Right lobe of liver (tissue), 6 donors: ENCODE measurements at regions not wholly inside any gene's neighbourhood (a gene's known extent, or its start where the extent isn't known, plus 50 kb on each side); places are given as distances from the start of the nearest gene placed in this dataset.

Source experiments
- ATAC-seq, 4 donors: fragments of 200-7000 bp; cut with Tn5 transposase; one replicate each; pipeline ENCODE4 v1.9.1; 2020; ENCODE audit warnings: mild to moderate bottlenecking in 4 of 4, moderate library complexity in 4 of 4
- DNase-seq, 3 donors: peaks; one replicate each; pipeline ENCODE4 v3.0.0-alpha.2; 2020
- H3K27ac ChIP-seq, 3 donors: fragments of 200-600 bp; one replicate each; pipeline ENCODE4 v1.8.0; 2022
- H3K27me3 ChIP-seq, 2 donors: fragments of 200-600 bp; one replicate each; pipeline ENCODE4 v1.8.0; 2022
- H3K36me3 ChIP-seq, 4 donors: fragments of 200-600 bp; sonication (generic) in 1 of 4; one replicate each; pipeline versions ENCODE4 v1.5.1 to v1.8.0; 2017 to 2022; ENCODE audit warnings: control low read depth in 1 of 4
- H3K4me1 ChIP-seq, 4 donors: fragments of 200-600 bp; sonication (generic) in 1 of 4; one replicate each; pipeline versions ENCODE4 v1.5.1 to v1.8.0; 2017 to 2022; ENCODE audit warnings: control low read depth in 1 of 4
- H3K4me3 ChIP-seq, 3 donors: fragments of 200-600 bp; one replicate each; pipeline ENCODE4 v1.8.0; 2022
- H3K9me3 ChIP-seq, 4 donors: fragments of 200-600 bp; sonication (generic) in 1 of 4; one replicate each; pipeline versions ENCODE4 v1.5.1 to v1.8.0; 2017 to 2022; ENCODE audit warnings: control low read depth in 1 of 4
- POLR2A ChIP-seq: fragments of 450-650 bp; IDR thresholded peaks from one replicate; pipeline ENCODE4 v1.6.1; 2017; ENCODE audit warnings: antibody characterized with exemption, mild to moderate bottlenecking
- WGBS: methylation state at CpG from one replicate; pipeline ENCODE4 v1.1.6; 2018; ENCODE audit warnings: low coverage, low lambda C conversion rate; ENCODE audit not compliant: insufficient coverage; ENCODE audit errors: missing lambda C conversion rate; 5-methylcytosine and 5-hydroxymethylcytosine counted together
- intact Hi-C, 2 donors: fragments of 100-400 bp; cut with DNase I; formaldehyde crosslinking; loops; one replicate each; pipeline versions ENCODE4 v1.11.2 to v1.14.1; 2022
- TF ChIP-seq, protein P1 (sequence below), 4 donors: fragments of 200-600 bp in 3 of 4; fragments of 450-650 bp in 1 of 4; IDR thresholded peaks; one replicate each; pipeline versions ENCODE4 v1.5.1 to v1.8.0; 2016 to 2022; ENCODE audit warnings: antibody characterized with exemption in 4 of 4, mild to moderate bottlenecking in 2 of 4
- donor health status: DM: no; HTN: yes; CAD: no.
- donor health status: DM: no; HTN: no; CAD: no.
- donor health status: DM: no; HTN: no; CAD: no.
- donor health status: DM: no; HTN: yes; CAD: no.
- donor health status: DM: no; HTN: yes; CAD: no.

DNA sequence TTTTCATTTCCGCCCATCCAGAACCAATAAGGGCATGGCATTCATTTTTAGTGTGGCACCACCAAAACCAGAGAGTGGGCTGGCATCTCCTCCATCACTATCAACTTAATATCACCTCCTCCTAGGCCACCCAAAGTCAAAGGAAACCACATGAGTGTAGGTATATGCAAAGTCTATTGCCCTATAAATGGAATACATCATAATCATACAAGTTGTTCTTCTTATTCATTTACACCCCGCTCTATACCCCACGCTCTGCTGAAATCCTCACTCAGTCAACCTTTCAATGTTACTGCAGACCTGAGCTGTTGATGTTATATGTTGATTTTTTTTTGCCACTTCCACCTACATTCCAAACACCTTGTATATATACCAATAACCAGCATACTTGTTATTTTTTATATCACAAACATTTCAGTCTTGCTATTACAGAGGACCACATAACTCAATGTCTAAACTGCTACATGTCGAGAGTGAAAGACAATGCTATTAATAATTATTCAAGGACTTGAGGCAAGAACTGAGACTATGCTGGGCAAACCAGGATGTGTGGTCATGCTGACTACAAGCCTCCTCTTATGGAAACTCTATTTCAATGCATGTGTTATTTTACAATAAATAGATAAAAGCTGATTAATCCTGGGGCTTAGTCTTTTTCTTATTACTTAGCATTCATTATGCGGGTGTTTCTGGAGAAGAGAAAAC, 466.5 kb upstream of the ID2 start:
- no peak for DNase-seq
- WGBS, result 82% methylated on average over 5 of the region's 5 CpGs
- no peaks in the 10 kb centered on the region for H3K36me3 ChIP-seq
- intact Hi-C loops, result no loop called here
- TF ChIP-seq, protein P1, sequence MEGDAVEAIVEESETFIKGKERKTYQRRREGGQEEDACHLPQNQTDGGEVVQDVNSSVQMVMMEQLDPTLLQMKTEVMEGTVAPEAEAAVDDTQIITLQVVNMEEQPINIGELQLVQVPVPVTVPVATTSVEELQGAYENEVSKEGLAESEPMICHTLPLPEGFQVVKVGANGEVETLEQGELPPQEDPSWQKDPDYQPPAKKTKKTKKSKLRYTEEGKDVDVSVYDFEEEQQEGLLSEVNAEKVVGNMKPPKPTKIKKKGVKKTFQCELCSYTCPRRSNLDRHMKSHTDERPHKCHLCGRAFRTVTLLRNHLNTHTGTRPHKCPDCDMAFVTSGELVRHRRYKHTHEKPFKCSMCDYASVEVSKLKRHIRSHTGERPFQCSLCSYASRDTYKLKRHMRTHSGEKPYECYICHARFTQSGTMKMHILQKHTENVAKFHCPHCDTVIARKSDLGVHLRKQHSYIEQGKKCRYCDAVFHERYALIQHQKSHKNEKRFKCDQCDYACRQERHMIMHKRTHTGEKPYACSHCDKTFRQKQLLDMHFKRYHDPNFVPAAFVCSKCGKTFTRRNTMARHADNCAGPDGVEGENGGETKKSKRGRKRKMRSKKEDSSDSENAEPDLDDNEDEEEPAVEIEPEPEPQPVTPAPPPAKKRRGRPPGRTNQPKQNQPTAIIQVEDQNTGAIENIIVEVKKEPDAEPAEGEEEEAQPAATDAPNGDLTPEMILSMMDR (IDR thresholded peaks at IDR 0.05), result no peak
- no peak for TF ChIP-seq POLR2A
- no peaks in the 10 kb centered on the region for H3K27me3 ChIP-seq
- H3K4me3 ChIP-seq, result no peak overlapping the region
- ATAC-seq, result peak in 1 of 4 donors; percentile 33
- no peak overlapping the region for H3K27ac ChIP-seq
- peaks cover 0 to 6% (median 0%) of the 10 kb centered on the region in 4 donors for H3K4me1 ChIP-seq
- H3K9me3 ChIP-seq, result no peaks in the 10 kb centered on the region

DNA sequence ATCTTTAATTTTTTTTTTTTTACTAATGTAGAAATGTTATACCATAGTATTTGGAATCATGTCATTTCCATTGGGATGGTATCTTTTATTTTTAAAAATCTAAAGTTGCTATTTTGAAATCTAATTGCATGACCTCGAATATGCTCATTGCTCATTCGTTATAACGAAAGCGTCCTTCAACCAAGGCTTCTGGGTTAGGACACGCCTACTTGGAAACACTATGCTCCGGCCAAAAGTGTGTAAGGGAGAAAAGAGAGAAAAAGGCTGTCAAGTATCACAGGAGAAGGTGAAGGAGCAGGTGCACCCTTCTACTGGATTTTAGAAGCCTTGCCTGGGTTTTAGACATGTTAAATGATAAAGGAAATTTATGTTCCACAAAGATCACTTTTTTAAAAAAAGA, 465.9 kb upstream of the ID2 start:
- Histone ChIP-seq H3K9me3 (no peaks in the 10 kb centered on the region), H3K27ac (no peak overlapping the region), H3K27me3 (no peaks in the 10 kb centered on the region), H3K4me3 (no peak overlapping the region), H3K36me3 (no peaks in the 10 kb centered on the region), H3K4me1 (peaks cover 0 to 6% (median 0%) of the 10 kb centered on the region in 4 donors)
- no peak for TF ChIP-seq POLR2A
- WGBS, result 61% methylated on average over 6 of the region's 6 CpGs
- DNase-seq, result no peak
- intact Hi-C loops, result no loop called here
- ATAC-seq, result peak; percentile 64 to 78 (median 71)

DNA sequence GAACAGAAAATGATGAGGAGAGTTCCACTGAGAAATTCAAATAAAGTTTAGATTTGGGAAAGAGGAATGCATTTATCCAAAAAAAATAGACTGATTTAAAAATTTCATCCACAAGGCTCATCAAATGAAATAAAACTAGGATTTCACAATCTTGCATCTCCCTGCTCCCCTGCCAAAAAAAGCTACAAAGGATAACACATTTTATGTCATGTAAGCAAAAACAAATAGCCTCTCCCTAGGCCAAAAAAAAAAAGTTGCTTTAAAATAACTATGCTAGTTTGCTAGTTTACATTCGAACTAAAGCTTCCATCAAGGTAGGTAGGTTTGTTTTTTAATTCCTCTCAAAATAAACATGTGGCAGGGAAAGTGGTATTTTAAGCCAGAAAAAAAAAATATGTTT, 465.5 kb upstream of the ID2 start:
- Histone ChIP-seq H3K4me1 (peaks cover 0 to 6% (median 0%) of the 10 kb centered on the region in 4 donors), H3K36me3 (no peaks in the 10 kb centered on the region), H3K27ac (no peak overlapping the region), H3K27me3 (no peaks in the 10 kb centered on the region), H3K4me3 (no peak overlapping the region), H3K9me3 (no peaks in the 10 kb centered on the region)
- no peak for TF ChIP-seq POLR2A
- TF ChIP-seq, protein P1 (IDR thresholded peaks at IDR 0.05), result no peak
- DNase-seq, result no peak
- ATAC-seq, result peak; percentile 55 to 86 (median 74)
- 14% methylated on average over 1 of the region's 1 CpG for WGBS
- intact Hi-C loops, result no loop called here

DNA sequence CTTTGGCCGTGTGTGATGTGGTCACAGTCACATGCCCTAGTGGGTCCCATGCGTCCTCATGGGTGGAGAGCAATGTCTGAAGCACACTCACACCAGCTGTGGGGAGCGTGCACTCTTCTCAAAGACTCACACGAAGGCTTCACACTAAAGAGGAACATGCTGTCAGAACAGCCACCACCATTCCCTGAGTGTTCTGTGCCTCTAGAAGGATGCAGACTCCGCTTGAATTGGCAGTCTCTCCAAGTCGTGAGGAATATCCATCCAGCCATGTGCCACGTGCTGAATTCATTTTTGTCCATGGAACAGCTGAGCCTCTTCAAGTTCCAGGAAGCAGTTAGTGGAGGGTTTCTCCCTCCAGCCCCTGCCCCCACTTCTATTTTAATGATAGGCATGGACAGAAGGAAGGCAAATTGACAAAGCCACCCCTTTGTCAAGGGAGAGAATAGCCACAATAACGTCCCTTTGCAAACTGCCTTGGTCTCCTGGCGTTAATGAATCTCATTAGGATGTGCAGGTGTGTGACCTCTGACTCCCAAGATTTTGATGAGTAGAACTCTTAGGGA, 464.3 kb upstream of the ID2 start:
- Histone ChIP-seq H3K36me3 (no peaks in the 10 kb centered on the region), H3K4me3 (no peak overlapping the region), H3K4me1 (peaks cover 0 to 6% (median 0%) of the 10 kb centered on the region in 4 donors), H3K27me3 (no peaks in the 10 kb centered on the region), H3K9me3 (no peaks in the 10 kb centered on the region), H3K27ac (no peak overlapping the region)
- no peak for DNase-seq
- WGBS, result 75% methylated on average over 3 of the region's 9 CpGs
- peak in 1 of 4 donors; percentile 18 for ATAC-seq
- no peak for TF ChIP-seq POLR2A
- TF ChIP-seq, protein P1 (IDR thresholded peaks at IDR 0.05), result no peak
- intact Hi-C loops, result no loop called here

DNA sequence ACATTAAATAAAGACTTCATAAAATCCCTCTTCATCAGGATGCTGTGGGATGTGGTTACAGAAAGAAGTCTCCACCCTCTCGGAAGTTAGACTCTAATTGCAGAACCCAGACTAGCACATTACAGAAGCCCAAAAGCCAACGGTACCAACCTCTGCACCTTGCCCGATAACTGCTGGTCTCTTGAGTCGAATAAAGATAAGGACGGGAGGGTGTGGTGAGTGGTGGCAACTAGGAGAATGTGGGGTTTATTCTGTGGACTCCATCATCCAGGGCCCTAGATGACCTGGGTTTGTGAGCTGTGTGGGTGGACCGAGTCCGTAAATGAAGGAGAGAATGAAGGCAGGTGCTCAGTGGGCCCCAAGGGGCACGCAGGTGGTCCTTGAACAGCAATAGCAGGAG, 462.8 kb upstream of the ID2 start:
- H3K4me1 ChIP-seq, result peaks cover 0 to 6% (median 0%) of the 10 kb centered on the region in 4 donors
- WGBS, result 94% methylated on average over 7 of the region's 8 CpGs
- TF ChIP-seq, protein P1 (IDR thresholded peaks at IDR 0.05), result no peak
- TF ChIP-seq POLR2A, result no peak
- no peak overlapping the region for H3K27ac ChIP-seq
- ATAC-seq, result no peak
- H3K4me3 ChIP-seq, result no peak overlapping the region
- DNase-seq, result no peak
- H3K27me3 ChIP-seq, result no peaks in the 10 kb centered on the region
- no peaks in the 10 kb centered on the region for H3K9me3 ChIP-seq
- no peaks in the 10 kb centered on the region for H3K36me3 ChIP-seq
- intact Hi-C loops, result no loop called here
